Loucy (cell line): ENCODE measurements at regions not wholly inside any gene's neighbourhood (a gene's known extent, or its start where the extent isn't known, plus 50 kb on each side); places are given as distances from the start of the nearest gene placed in this dataset.

Experiments used
- H2AFZ ChIP-seq: fragments of 200-600 bp; sonication (generic); 2 replicates; pipeline ENCODE4 v1.6.0; 2016; ENCODE audit warnings: antibody characterized with exemption, mild to moderate bottlenecking, low read length, moderate library complexity
- H3F3A ChIP-seq: fragments of 200-600 bp; 2 replicates; pipeline ENCODE4 v1.6.0; 2016; ENCODE audit warnings: antibody characterized with exemption, low read depth, mild to moderate bottlenecking
- H3K27me3 ChIP-seq: fragments of 200-600 bp; sonication (generic); 2 replicates; pipeline ENCODE4 v1.6.1; 2014; ENCODE audit warnings: low read length, mild to moderate bottlenecking; ENCODE audit not compliant: insufficient read depth, poor library complexity, severe bottlenecking
- H3K36me3 ChIP-seq: fragments of 200-600 bp; sonication (generic); 2 replicates; pipeline ENCODE4 v1.6.1; 2016; ENCODE audit warnings: low read length; ENCODE audit not compliant: insufficient read depth
- H3K4me1 ChIP-seq: fragments of 200-600 bp; sonication (generic); 2 replicates; pipeline ENCODE4 v1.5.1; 2014; ENCODE audit warnings: low read length, mild to moderate bottlenecking; ENCODE audit not compliant: insufficient read depth, poor library complexity, severe bottlenecking
- H3K4me2 ChIP-seq: fragments of 200-600 bp; sonication (generic); 2 replicates; pipeline ENCODE4 v1.6.0; 2014; ENCODE audit warnings: antibody characterized with exemption, low read length, low read depth, mild to moderate bottlenecking; ENCODE audit not compliant: poor library complexity, severe bottlenecking
- H3K4me3 ChIP-seq: fragments of 200-600 bp; sonication (generic); 2 replicates; pipeline ENCODE4 v1.5.1; 2014; ENCODE audit warnings: low read length, mild to moderate bottlenecking, mixed read lengths; ENCODE audit not compliant: poor library complexity, severe bottlenecking
- H3K79me2 ChIP-seq: fragments of 200-600 bp; sonication (generic); 2 replicates; pipeline ENCODE4 v1.6.1; 2014; ENCODE audit warnings: low read length; ENCODE audit not compliant: insufficient read depth
- H3K9ac ChIP-seq: fragments of 200-600 bp; sonication (generic); 2 replicates; pipeline ENCODE4 v1.6.0; 2014; ENCODE audit warnings: mild to moderate bottlenecking, low read depth, low read length, moderate library complexity; ENCODE audit not compliant: poor library complexity, severe bottlenecking
- H3K9me2 ChIP-seq: fragments of 200-600 bp; sonication (generic); replicated peaks from 2 replicates; pipeline ENCODE4 v1.6.1; 2016; ENCODE audit warnings: low read depth, low read length, mixed read lengths
- H3K9me3 ChIP-seq: fragments of 200-600 bp; sonication (generic); 2 replicates; pipeline ENCODE4 v1.6.1; 2014; ENCODE audit warnings: mild to moderate bottlenecking, antibody characterized with exemption, low read length, low read depth; ENCODE audit not compliant: insufficient read depth
- H4K20me1 ChIP-seq: fragments of 200-600 bp; sonication (generic); 2 replicates; pipeline ENCODE4 v1.6.0; 2014; ENCODE audit warnings: antibody characterized with exemption, low read length, mild to moderate bottlenecking; ENCODE audit not compliant: insufficient read depth, poor library complexity, severe bottlenecking
- CTCF ChIP-seq: fragments of 200-600 bp; sonication (generic); conservative IDR thresholded peaks from 2 replicates; pipeline ENCODE4 v1.5.1; 2014; ENCODE audit warnings: mild to moderate bottlenecking, antibody characterized with exemption, low read length
- EZH2phosphoT487 ChIP-seq: fragments of 200-600 bp; IDR thresholded peaks from 2 replicates; pipeline ENCODE4 v1.6.1; 2018; ENCODE audit warnings: antibody characterized with exemption, mild to moderate bottlenecking, moderate library complexity, borderline replicate concordance

GRCh38 chr7:156209087-156209486 lies 396.8 kb upstream of the SHH start:
- no peaks in the 10 kb centered on the region for H3K36me3 ChIP-seq
- H3K9ac ChIP-seq, result no peak overlapping the region
- H3K4me3 ChIP-seq, result no peak overlapping the region
- no peak overlapping the region for H2AFZ ChIP-seq
- no peaks in the 10 kb centered on the region for H3K27me3 ChIP-seq
- no peaks in the 10 kb centered on the region for H3F3A ChIP-seq
- H3K4me2 ChIP-seq, result no peak overlapping the region
- H3K79me2 ChIP-seq, result no peaks in the 10 kb centered on the region
- no peaks in the 10 kb centered on the region for H3K9me2 ChIP-seq
- no peaks in the 10 kb centered on the region for H3K4me1 ChIP-seq
- H4K20me1 ChIP-seq, result no peaks in the 10 kb centered on the region
- TF ChIP-seq CTCF (no peak), EZH2phosphoT487 (no peak)
- peaks cover 4% of the 10 kb centered on the region; the same call in 1 of the 2 replicates for H3K9me3 ChIP-seq

- no peaks in the 10 kb centered on the region for H3K27me3 ChIP-seq
- H3K9me2 ChIP-seq, result no peaks in the 10 kb centered on the region
- peaks cover 4% of the 10 kb centered on the region; the same call in 1 of the 2 replicates for H3K9me3 ChIP-seq
- H3F3A ChIP-seq, result no peaks in the 10 kb centered on the region
- TF ChIP-seq EZH2phosphoT487, result no peak
- TF ChIP-seq CTCF, result no peak
- no peak overlapping the region for H2AFZ ChIP-seq
- H3K4me2 ChIP-seq, result no peak overlapping the region
- H3K79me2 ChIP-seq, result no peaks in the 10 kb centered on the region
- H3K4me3 ChIP-seq, result no peak overlapping the region
- no peaks in the 10 kb centered on the region for H3K4me1 ChIP-seq
- H3K9ac ChIP-seq, result no peak overlapping the region
- H4K20me1 ChIP-seq, result no peaks in the 10 kb centered on the region
- no peaks in the 10 kb centered on the region for H3K36me3 ChIP-seq
These were observed 395.0 kb upstream of the SHH start for GRCh38 chr7:156207306-156207705.

GRCh38 chr7:156206174-156206573 lies 393.9 kb upstream of the SHH start:
- Histone ChIP-seq H3K4me2 (no peak overlapping the region), H3K9me2 (no peaks in the 10 kb centered on the region), H3K9me3 (peaks cover 4% of the 10 kb centered on the region; the same call in 1 of the 2 replicates), H4K20me1 (no peaks in the 10 kb centered on the region), H2AFZ (no peak overlapping the region), H3F3A (no peaks in the 10 kb centered on the region), H3K9ac (no peak overlapping the region), H3K36me3 (no peaks in the 10 kb centered on the region), H3K27me3 (no peaks in the 10 kb centered on the region), H3K79me2 (no peaks in the 10 kb centered on the region), H3K4me1 (no peaks in the 10 kb centered on the region), H3K4me3 (no peak overlapping the region)
- TF ChIP-seq EZH2phosphoT487, result no peak
- no peak for TF ChIP-seq CTCF
